ENCODE measurements at regions not wholly inside any gene's neighbourhood (a gene's known extent, or its start where the extent isn't known, plus 50 kb on each side); places are given as distances from the start of the nearest gene placed in this dataset.

DNA sequence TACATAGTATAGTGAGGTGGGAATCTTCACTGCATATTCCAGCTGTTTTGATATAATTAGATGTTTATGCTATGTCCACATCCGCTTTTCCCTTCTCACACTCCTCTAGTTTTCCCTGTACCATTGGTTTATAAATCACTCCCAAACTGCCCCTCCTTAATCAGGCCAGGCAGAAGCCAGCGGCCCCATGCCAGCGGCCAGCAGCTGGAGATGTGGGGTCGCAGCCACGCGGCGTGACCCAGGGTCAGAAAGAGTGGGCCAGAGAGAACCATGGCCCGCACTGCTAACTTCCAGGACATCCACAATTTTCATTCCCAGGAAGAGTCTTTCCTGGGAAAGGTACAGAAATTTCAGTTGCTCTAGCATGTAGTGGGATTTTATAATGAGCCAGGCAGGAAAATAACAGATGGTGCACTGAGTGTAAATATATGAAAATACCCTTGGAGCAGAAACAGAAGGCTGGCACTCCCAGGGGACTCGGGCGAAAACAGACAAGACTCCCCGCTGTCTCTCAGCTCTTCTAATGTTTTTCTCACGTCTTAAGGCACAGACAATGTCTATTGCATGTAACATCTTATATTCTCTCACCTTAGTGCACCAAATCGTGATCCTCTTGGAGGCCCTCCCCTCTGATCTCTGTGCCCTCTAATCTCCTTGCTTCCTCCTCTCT is 145.9 kb upstream of the ZFP42 start:
- TF ChIP-seq TAF1 (IDR thresholded peaks at IDR 0.05; ENCODE audit: low read depth) (no peak), CEBPB (IDR thresholded peaks at IDR 0.05) (no peak), EGR1 (IDR thresholded peaks at IDR 0.05) (no peak), RAD21 (IDR thresholded peaks at IDR 0.05; ENCODE audit: low read depth) (no peak), CREB1 (IDR thresholded peaks at IDR 0.05; ENCODE audit: low read depth) (no peak)
- TF ChIP-seq, protein P1, sequence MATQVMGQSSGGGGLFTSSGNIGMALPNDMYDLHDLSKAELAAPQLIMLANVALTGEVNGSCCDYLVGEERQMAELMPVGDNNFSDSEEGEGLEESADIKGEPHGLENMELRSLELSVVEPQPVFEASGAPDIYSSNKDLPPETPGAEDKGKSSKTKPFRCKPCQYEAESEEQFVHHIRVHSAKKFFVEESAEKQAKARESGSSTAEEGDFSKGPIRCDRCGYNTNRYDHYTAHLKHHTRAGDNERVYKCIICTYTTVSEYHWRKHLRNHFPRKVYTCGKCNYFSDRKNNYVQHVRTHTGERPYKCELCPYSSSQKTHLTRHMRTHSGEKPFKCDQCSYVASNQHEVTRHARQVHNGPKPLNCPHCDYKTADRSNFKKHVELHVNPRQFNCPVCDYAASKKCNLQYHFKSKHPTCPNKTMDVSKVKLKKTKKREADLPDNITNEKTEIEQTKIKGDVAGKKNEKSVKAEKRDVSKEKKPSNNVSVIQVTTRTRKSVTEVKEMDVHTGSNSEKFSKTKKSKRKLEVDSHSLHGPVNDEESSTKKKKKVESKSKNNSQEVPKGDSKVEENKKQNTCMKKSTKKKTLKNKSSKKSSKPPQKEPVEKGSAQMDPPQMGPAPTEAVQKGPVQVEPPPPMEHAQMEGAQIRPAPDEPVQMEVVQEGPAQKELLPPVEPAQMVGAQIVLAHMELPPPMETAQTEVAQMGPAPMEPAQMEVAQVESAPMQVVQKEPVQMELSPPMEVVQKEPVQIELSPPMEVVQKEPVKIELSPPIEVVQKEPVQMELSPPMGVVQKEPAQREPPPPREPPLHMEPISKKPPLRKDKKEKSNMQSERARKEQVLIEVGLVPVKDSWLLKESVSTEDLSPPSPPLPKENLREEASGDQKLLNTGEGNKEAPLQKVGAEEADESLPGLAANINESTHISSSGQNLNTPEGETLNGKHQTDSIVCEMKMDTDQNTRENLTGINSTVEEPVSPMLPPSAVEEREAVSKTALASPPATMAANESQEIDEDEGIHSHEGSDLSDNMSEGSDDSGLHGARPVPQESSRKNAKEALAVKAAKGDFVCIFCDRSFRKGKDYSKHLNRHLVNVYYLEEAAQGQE (IDR thresholded peaks at IDR 0.05; ENCODE audit: low read depth), result no peak
- TF ChIP-seq, protein P2, sequence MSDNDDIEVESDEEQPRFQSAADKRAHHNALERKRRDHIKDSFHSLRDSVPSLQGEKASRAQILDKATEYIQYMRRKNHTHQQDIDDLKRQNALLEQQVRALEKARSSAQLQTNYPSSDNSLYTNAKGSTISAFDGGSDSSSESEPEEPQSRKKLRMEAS (IDR thresholded peaks at IDR 0.05), result no peak

Data from Ishikawa (cell line).